Lung (tissue), 11 donors: ENCODE measurements at regions not wholly inside any gene's neighbourhood (a gene's known extent, or its start where the extent isn't known, plus 50 kb on each side); places are given as distances from the start of the nearest gene placed in this dataset.

ENCODE experiments used
- ATAC-seq: fragments of 200-7000 bp; cut with Tn5 transposase; one replicate; pipeline ENCODE4 v1.9.1; 2020; ENCODE audit warnings: moderate number of reproducible peaks; ENCODE audit not compliant: insufficient read depth, low FRiP score
- DNase-seq, 3 donors: peaks; one replicate each; pipeline ENCODE4 v3.0.0-alpha.2; 2013 to 2017
- H3K27ac ChIP-seq, 2 donors: one replicate each; pipeline ENCODE4 v1.5.1; 2013; ENCODE audit warnings: mild to moderate bottlenecking in 2 of 2, moderate library complexity in 2 of 2, control low read depth in 1 of 2, inconsistent platforms in 1 of 2, low read depth in 1 of 2, low read length in 1 of 2
- H3K27me3 ChIP-seq, 3 donors: one replicate each; pipeline ENCODE4 v1.5.1; 2013; ENCODE audit warnings: low read length in 2 of 3; ENCODE audit not compliant: control insufficient read depth in 3 of 3, insufficient read depth in 3 of 3
- H3K36me3 ChIP-seq, 4 donors: one replicate each; pipeline ENCODE4 v1.5.1; 2013; ENCODE audit warnings: low read length in 4 of 4, mild to moderate bottlenecking in 1 of 4, moderate library complexity in 1 of 4; ENCODE audit not compliant: control insufficient read depth in 4 of 4, insufficient read depth in 4 of 4
- H3K4me1 ChIP-seq, 5 donors: one replicate each; pipeline ENCODE4 v1.5.1; 2013; ENCODE audit warnings: low read length in 5 of 5, mild to moderate bottlenecking in 2 of 5, moderate library complexity in 1 of 5; ENCODE audit not compliant: control insufficient read depth in 5 of 5, insufficient read depth in 5 of 5
- H3K4me3 ChIP-seq: one replicate; pipeline ENCODE4 v1.5.1; 2013; ENCODE audit warnings: mild to moderate bottlenecking, control low read depth, moderate library complexity
- H3K9ac ChIP-seq, 2 donors: one replicate each; pipeline ENCODE4 v1.5.1; 2013; ENCODE audit warnings: low read length in 2 of 2, control low read depth in 1 of 2; ENCODE audit not compliant: insufficient read depth in 1 of 2
- H3K9me3 ChIP-seq, 4 donors: one replicate each; pipeline ENCODE4 v1.5.1; 2013; ENCODE audit warnings: low read length in 3 of 4, mild to moderate bottlenecking in 1 of 4, moderate library complexity in 1 of 4; ENCODE audit not compliant: control insufficient read depth in 4 of 4, insufficient read depth in 3 of 4
- CTCF ChIP-seq: IDR thresholded peaks from 2 replicates; pipeline ENCODE4 v1.5.1; 2012; ENCODE audit warnings: mild to moderate bottlenecking; ENCODE audit errors: control extremely low read depth, extremely low read depth
- WGBS, 2 donors: extraction: QIAGEN DNeasy Blood & Tissue Kit; methylation state at CpG; one replicate each; pipeline ENCODE4 v1.1.7; 2013; 5-methylcytosine and 5-hydroxymethylcytosine counted together
- donor health status: control.
- donor health status: control.
- donor health status: Bipolar disorder and iron deficiency.
- donor health status: healthy.
- donor health status: DM: yes; HTN: yes; CAD: no.

GRCh38 chr4:96983830-96984229 lies 1143.9 kb downstream of the PDHA2 start:
- Histone ChIP-seq H3K9me3 (no peaks in the 10 kb centered on the region), H3K9ac (no peak overlapping the region), H3K27me3 (no peaks in the 10 kb centered on the region), H3K36me3 (no peaks in the 10 kb centered on the region), H3K4me3 (no peak overlapping the region), H3K4me1 (no peaks in the 10 kb centered on the region), H3K27ac (no peak overlapping the region)
- WGBS, 2 donors, result 61 to 88% methylated on average over 1 of the region's 1 CpG
- ATAC-seq, result no peak
- no peak for TF ChIP-seq CTCF
- peak in 1 of 3 donors; percentile 19 for DNase-seq

GRCh38 chr4:96986816-96987215 lies 1146.9 kb downstream of the PDHA2 start:
- TF ChIP-seq CTCF, result no peak
- peaks cover 0 to 2% (median 0%) of the 10 kb centered on the region in 4 donors for H3K9me3 ChIP-seq
- H3K36me3 ChIP-seq, result no peaks in the 10 kb centered on the region
- no peak overlapping the region for H3K27ac ChIP-seq
- H3K4me1 ChIP-seq, result no peaks in the 10 kb centered on the region
- H3K9ac ChIP-seq, result no peak overlapping the region
- DNase-seq (no peak), ATAC-seq (no peak)
- 65 to 66% methylated on average over 1 of the region's 1 CpG for WGBS, 2 donors
- no peaks in the 10 kb centered on the region for H3K27me3 ChIP-seq
- H3K4me3 ChIP-seq, result no peak overlapping the region

- ATAC-seq (no peak), DNase-seq (no peak)
- WGBS, 2 donors, result 67 to 86% methylated on average over 1 of the region's 1 CpG
- no peaks in the 10 kb centered on the region for H3K36me3 ChIP-seq
- peaks cover 0 to 2% (median 0%) of the 10 kb centered on the region in 4 donors for H3K9me3 ChIP-seq
- no peak overlapping the region for H3K9ac ChIP-seq
- H3K4me3 ChIP-seq, result no peak overlapping the region
- H3K4me1 ChIP-seq, result no peaks in the 10 kb centered on the region
- no peak overlapping the region for H3K27ac ChIP-seq
- no peaks in the 10 kb centered on the region for H3K27me3 ChIP-seq
- TF ChIP-seq CTCF, result no peak
These were observed 1151.2 kb downstream of the PDHA2 start for GRCh38 chr4:96991083-96991482.

GRCh38 chr4:96992443-96992842 lies 1150.8 kb downstream of the STPG2 start:
- 92 to 93% methylated on average over 4 of the region's 4 CpGs for WGBS, 2 donors
- Histone ChIP-seq H3K4me3 (no peak overlapping the region), H3K9me3 (peaks cover 0 to 2% (median 0%) of the 10 kb centered on the region in 4 donors), H3K9ac (no peak overlapping the region), H3K27me3 (no peaks in the 10 kb centered on the region), H3K36me3 (no peaks in the 10 kb centered on the region), H3K4me1 (no peaks in the 10 kb centered on the region), H3K27ac (no peak overlapping the region)
- DNase-seq, result no peak
- ATAC-seq, result no peak
- no peak for TF ChIP-seq CTCF
